ENCODE measurements at regions not wholly inside any gene's neighbourhood (a gene's known extent, or its start where the extent isn't known, plus 50 kb on each side); places are given as distances from the start of the nearest gene placed in this dataset.

DNA sequence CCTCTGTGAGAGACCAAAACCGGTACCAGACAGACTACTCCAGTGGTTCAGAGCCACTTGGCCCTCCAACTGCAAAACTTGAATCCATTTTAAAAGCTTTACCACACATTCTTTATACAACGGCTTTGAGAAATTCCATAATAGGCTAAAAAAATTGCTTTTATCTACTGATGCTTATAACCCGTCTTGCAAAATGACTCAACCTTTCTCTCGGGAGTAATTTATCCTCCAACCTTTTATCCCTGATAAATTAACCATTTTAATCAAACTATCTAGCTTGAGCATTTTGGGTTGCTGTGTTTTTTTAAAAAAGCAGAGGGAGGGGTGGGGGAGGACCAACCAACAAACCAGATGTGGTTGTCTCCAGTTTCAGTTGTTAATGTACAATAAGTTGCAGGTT lies 275.7 kb upstream of the LRTM1 start:
- TF ChIP-seq MYNN (IDR thresholded peaks at IDR 0.05) (no peak), MYNN (CRISPR knock-in tag; IDR thresholded peaks at IDR 0.05) (no peak), SREBF2 (CRISPR knock-in tag; IDR thresholded peaks at IDR 0.05) (no peak), ZNF586 (CRISPR knock-in tag; conservative IDR thresholded peaks at IDR 0.05) (no peak), U2AF1 (optimal IDR thresholded peaks at IDR 0.05; ENCODE audit: low read depth, low read length) (no peak)
